NCI-H146 treated with DMSO at 0.1 percent for 48 hours (cell line): ENCODE measurements at regions not wholly inside any gene's neighbourhood (a gene's known extent, or its start where the extent isn't known, plus 50 kb on each side); places are given as distances from the start of the nearest gene placed in this dataset.

Experiments
- DNase-seq: peaks from one replicate; lab custom pipeline; 2025; ENCODE audit not compliant: unreplicated experiment; lab: John Stamatoyannopoulos, UW

DNA sequence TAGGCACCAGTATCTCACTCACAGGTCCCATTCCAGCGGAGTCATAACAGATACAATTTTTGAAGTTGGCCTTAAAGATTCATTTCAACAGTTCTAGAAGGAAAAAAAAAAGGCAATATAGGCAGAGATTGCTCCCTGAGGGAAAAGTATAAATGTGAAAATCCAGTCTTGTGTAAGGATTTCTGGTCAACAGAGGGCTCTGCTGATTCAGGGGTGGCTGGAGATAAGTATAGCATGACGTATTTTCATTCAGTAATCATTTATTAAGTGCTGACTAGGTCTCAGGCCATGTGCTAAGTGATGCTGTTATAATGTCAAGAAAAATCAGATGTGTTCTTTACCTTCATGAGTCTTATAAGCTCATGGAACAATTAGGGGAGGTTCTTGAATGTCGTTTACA, 377.3 kb upstream of the MEF2C start:
- no peak for DNase-seq

- DNase-seq, result no peak
Observed at GRCh38 chr5:89255845-89256463, 373.0 kb upstream of the MEF2C start.

DNA sequence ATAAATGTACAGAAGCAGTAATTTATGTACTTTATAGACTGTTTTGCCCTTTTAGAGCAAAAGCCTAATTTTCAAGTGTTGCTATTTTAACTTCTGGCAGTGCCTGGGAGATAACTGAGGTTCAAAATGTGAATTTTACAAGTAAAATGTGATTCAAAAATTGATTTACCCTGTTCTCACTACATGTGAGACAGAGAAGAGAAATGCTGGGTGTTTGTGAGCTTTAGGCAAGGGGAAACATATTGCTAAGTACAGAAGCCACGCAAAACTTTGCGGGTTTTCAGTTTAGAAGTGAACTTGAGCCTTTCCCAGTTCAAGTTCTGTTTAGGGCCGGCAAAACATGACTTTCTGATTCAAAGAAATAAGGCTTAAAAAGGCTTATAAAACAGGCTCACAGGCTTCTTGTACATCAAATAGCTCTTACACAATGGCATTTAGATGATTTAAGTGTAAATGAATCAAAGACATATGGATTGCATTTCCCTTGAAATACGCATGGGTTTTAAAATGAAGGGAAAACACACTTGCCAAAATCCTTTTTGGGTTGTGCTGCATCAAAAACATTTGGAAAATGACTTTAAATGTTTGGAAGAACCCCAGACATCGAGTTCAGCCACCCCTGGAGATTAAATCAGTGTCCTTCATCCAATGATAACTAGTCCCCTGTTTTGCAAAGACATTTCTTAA, 370.8 kb upstream of the MEF2C start:
- DNase-seq, result no peak

DNA sequence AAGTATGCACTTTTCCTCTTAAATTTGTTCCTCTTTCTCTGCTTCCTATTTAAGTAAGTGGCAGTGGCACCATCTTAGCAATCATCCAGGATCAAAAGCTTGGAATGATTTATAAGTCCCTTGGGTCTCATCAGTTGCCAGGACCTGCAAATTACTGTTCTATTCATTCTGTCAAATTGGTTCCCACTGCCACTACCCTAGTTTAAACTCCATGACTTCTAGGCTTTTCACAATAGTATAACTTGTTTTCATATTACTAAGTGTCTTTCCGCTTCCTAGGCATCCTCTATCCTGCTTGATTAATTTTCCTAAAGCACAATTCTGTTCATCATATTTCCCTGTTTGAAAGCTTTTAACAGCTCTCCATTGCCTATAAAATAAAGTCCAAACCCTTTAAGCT, 363.9 kb upstream of the MEF2C start:
- DNase-seq, result no peak

DNA sequence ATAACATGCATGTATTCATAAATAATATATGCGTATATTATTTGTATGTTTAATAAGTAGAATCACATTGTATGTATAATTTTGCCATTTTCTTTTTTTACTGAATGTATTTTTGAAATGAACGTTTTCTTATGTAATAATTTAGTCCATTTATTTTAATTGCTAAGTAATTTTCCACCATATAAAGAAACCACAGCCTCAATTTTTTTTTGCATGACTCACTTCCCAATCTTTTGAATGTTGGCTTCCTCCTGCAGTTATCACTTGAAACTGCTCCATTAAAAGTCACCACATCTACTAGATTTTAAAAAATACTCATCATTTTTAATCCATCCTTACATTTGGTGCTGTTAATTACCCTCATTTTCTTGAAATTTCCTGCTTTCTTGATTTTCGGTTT, 363.3 kb upstream of the MEF2C start:
- DNase-seq, result no peak

DNA sequence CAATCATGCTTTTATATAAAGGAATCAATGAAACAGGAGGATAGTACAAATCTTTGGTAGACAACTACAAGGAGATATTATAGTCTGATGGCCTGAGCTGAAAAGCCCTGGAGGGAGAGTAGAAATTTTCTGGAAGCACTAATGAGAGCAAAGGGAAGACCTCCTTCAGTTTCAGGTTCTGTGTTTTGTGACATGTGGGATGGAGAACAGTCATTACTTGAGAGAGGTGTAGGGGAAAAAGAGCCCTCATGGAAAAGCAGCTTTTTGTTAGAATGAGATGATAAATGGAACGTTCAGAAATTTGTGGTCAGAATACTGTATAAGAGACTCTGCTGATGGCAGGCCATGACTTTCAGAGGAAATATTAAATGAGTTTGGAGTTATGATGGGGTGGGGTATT, 360.6 kb upstream of the MEF2C start:
- no peak for DNase-seq

- DNase-seq, result no peak
Observed at GRCh38 chr5:89241186-89241585, 358.2 kb upstream of the MEF2C start.

DNA sequence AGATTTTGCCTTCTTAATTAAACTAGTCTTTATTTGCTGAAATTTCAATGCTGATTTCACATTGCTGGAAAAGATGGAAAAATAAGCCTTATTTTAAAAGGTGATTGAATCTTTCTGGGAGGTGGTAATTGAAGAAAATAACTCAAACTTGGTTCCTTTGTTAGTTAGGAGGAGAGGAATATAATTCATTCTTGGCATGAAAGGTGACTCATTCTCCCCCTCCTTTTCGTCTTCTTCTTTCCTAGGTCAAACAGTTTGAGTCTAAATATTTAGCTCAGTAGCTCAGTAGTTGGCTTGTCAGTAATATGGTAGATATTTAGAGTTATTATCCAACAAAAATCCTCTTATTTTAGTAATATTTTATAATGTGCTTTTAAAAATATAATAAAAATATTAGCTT, 353.9 kb upstream of the MEF2C start:
- DNase-seq, result no peak

GRCh38 chr5:89233462-89233861, 350.5 kb upstream of the MEF2C start:
- no peak for DNase-seq

- no peak for DNase-seq
Observed at GRCh38 chr5:89232139-89232603, 349.2 kb upstream of the MEF2C start.

DNA sequence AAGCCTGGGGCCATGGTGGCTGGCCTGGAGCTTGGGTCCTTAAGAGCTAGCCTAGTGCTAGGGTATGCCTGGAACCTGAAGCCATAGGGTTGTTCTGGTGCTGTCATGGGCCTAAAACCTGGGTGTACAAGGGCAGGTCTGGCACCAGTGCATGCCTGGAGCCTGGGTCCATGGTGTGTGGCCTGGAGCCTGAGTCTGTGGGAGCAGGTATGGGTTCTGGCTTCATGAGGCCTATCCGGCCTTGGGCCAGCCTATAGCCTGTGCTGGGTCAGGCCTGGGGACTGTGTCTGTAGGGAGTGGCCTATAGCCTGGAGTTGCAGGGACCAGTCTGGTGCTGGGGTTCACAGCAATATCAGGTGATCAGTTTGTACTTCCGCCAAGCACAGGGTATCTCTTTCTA, 347.2 kb upstream of the MEF2C start:
- DNase-seq, result no peak

GRCh38 chr5:89229331-89230070, 346.5 kb upstream of the MEF2C start:
- DNase-seq, result no peak

DNA sequence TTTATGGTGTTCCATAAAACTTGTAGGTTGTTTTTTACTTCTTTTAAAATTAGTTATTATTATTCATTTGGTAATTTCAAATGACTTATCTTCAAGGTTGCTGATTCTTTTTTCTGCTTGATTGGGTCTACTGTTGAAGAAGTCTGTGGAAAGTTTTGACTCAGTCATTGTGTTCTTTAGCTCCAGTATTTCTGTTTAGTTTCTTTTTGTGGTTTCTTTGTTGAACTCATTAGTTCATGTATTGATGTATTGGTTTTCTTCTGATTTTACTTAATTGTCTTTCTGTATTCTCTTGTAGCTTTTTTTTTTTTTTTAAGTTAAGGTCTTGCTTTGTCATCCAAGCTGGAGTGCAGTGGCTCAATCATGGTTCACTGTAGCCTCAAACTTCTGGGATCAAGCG, 345.4 kb upstream of the MEF2C start:
- DNase-seq, result no peak

GRCh38 chr5:89218364-89218763, 335.4 kb upstream of the MEF2C start:
- DNase-seq, result no peak

GRCh38 chr5:89216606-89217005, 333.6 kb upstream of the MEF2C start:
- no peak for DNase-seq

DNA sequence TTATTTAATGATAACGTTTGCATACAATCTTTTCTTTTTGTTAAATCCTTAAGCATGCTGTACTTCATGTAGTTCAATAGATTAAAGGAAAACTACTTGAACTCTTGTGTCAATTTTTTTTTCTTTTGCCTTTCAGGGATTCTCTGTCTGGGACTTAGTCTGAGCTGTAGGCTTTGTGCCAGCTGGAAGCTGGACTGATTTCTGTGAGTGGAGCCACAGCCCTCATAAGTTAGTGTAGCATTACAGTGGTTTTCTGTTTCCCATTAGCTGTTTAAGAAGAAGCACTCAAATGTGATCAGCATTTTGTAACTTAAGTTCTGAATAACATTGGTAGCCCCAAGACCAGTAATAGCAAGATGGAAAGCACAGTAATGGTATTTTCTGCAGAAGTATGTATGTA, 330.6 kb upstream of the MEF2C start:
- DNase-seq, result no peak

- DNase-seq, result no peak
Observed at GRCh38 chr5:89211836-89212235, 328.9 kb upstream of the MEF2C start.

DNA sequence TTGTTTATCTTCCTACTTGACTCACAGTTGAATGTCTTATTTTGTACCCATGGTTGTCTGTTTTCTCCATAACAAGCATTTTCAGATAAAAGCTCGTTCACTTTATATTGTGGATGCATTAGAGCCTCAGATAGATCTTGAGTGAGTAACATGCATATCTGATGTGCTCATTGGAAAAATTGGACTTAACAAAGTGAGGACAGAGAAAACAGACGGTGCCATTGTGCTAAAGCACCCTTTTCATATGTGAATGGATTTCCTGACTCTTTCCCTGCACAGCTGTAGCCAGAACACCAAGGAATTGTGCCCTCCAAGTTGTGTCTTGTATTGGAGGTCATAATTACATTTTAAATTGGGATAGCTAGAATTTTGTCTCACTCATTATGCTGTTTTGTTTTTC, 325.8 kb upstream of the MEF2C start:
- DNase-seq, result no peak

GRCh38 chr5:89208392-89208791, 325.4 kb upstream of the MEF2C start:
- DNase-seq, result no peak

GRCh38 chr5:89204756-89205155, 321.8 kb upstream of the MEF2C start:
- no peak for DNase-seq

DNA sequence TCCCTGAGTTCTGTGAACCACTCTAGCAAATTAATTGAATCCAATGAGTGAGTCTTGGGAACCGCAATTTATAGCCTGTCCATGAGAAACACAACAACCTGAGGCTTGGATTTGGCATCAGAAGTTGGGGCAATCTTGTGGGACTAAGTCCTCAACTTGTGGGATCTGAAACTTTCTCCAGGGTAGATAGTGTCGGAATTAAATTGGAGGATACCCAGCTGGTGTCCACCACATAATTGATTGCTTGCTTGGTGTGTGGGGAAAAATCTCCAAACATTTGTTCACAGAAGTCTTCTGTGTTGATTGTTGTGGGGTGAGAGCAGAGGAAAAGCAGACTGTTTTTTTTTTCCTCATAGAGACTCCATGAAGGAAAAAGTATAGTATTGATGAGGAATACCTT, 320.6 kb upstream of the MEF2C start:
- DNase-seq, result no peak

DNA sequence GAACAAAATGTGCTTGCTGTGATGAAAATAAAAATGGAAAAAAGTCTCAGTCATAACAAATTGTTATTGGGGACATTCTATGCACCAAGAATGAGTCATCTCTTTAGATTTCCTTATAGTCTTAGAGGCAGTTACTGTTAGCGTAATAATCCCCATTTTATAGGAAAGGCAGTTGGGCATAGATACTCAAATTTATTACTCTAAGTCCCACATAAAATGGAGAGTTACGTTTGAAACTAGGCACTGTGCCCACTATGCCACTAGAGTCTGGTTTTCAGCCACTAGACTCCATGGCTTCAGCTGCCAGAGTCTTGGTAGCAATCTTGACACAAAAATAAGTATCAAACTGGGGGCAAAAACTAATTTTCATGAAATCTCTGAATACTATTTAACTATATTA, 317.9 kb upstream of the MEF2C start:
- DNase-seq, result no peak
